HepG2 (cell line): ENCODE measurements at regions not wholly inside any gene's neighbourhood (a gene's known extent, or its start where the extent isn't known, plus 50 kb on each side); places are given as distances from the start of the nearest gene placed in this dataset.

Experiments used
- ATAC-seq: fragments of 200-7000 bp; cut with Tn5 transposase; 3 replicates; pipeline ENCODE4 v1.9.1; 2020; ENCODE audit warnings: mild to moderate bottlenecking, moderate library complexity
- BruUV-seq: library from RNA; stranded (reverse); fragments of 400-500 nt; replicated peaks from 2 replicates; lab custom pipeline; 2021; lab: Mats Ljungman, UMichigan
- CTCF ChIA-PET: fragments of 300-600 bp; formaldehyde crosslinking; extraction: SDS; loops from one replicate; lab custom pipeline; 2021; ENCODE audit warnings: low total read pairs, inconsistent platforms, low intra/inter-chr PET ratio; lab: Yijun Ruan, JAX
- POLR2A ChIA-PET: fragments of 350-600 bp; sonication (Branson Sonifier 250); formaldehyde crosslinking; loops from one replicate; lab custom pipeline; 2020; ENCODE audit warnings: antibody characterized with exemption, inconsistent platforms; lab: Yijun Ruan, JAX
- DNase-seq: peaks from one replicate; pipeline ENCODE4 v3.0.0-alpha.2; 2015; ENCODE audit warnings: low spot score
- FAIRE-seq: peaks from 3 replicates; lab custom pipeline; 2011; peaks lifted over from hg19 to GRCh38; lab: Jason Lieb, UNC
- H2AFZ ChIP-seq: one replicate; pipeline ENCODE4 v1.6.1; 2011; ENCODE audit warnings: low read length, inconsistent platforms
- H3K27ac ChIP-seq: fragments of 300-600 bp; 3 replicates; pipeline ENCODE4 v1.8.0; 2011; ENCODE audit warnings: mixed run types, mild to moderate bottlenecking, mixed read lengths, low read length, inconsistent platforms; ENCODE audit not compliant: insufficient read depth; ENCODE audit errors: extremely low read length
- H3K27me3 ChIP-seq, 2 experiments: fragments of 200-600 bp in 1 of 2; 2 replicates in 1 of 2; 3 replicates in 1 of 2; pipeline versions ENCODE4 v1.6.0 to v1.8.0; 2011; ENCODE audit warnings: low read length in 2 of 2, mild to moderate bottlenecking in 2 of 2, moderate library complexity in 2 of 2, inconsistent platforms in 1 of 2; ENCODE audit not compliant: insufficient read depth in 2 of 2, control insufficient read depth in 1 of 2
- H3K36me3 ChIP-seq, 2 experiments: fragments of 200-600 bp in 1 of 2; replicated peaks in 1 of 2; 2 replicates in 1 of 2; 3 replicates in 1 of 2; pipeline versions ENCODE4 v1.5.1 to v1.8.0; 2011; ENCODE audit warnings: low read length in 2 of 2, inconsistent platforms in 1 of 2; ENCODE audit not compliant: insufficient read depth in 2 of 2, control insufficient read depth in 1 of 2
- H3K4me1 ChIP-seq: 2 replicates; pipeline ENCODE4 v1.5.1; 2012; ENCODE audit warnings: low read length, inconsistent platforms; ENCODE audit not compliant: insufficient read depth
- H3K4me2 ChIP-seq: 2 replicates; pipeline ENCODE4 v1.6.0; 2011; ENCODE audit warnings: low read depth, low read length, inconsistent platforms
- H3K4me3 ChIP-seq, 3 experiments: fragments of 200-600 bp in 1 of 3; sonication (generic), shearing (Covaris generic) in 1 of 3; replicated peaks in 1 of 3; 2 replicates each; pipeline ENCODE4 v1.5.1; 2011 to 2016; ENCODE audit warnings: low read length in 3 of 3, inconsistent platforms in 2 of 3, low read depth in 2 of 3, mild to moderate bottlenecking in 2 of 3, control low read depth in 1 of 3, mixed read lengths in 1 of 3; ENCODE audit not compliant: insufficient read depth in 1 of 3
- H3K79me2 ChIP-seq: one replicate; pipeline ENCODE4 v1.6.1; 2011; ENCODE audit warnings: low read length, inconsistent platforms; ENCODE audit not compliant: insufficient read depth
- H3K9ac ChIP-seq: 2 replicates; pipeline ENCODE4 v1.6.0; 2011; ENCODE audit warnings: mild to moderate bottlenecking, low read depth, low read length, inconsistent platforms; ENCODE audit not compliant: insufficient read depth
- H3K9me3 ChIP-seq: 2 replicates; pipeline ENCODE4 v1.5.1; 2012; ENCODE audit warnings: mild to moderate bottlenecking, low read length
- H4K20me1 ChIP-seq: 2 replicates; pipeline ENCODE4 v1.6.0; 2011; ENCODE audit warnings: inconsistent platforms, mild to moderate bottlenecking, low read length, moderate library complexity; ENCODE audit not compliant: insufficient read depth
- ATRX ChIP-seq: sonication (generic); formaldehyde crosslinking; IDR thresholded peaks from 2 replicates; pipeline ENCODE4 v1.4.0; 2020; ENCODE audit warnings: missing genetic modification reagents, borderline replicate concordance
- FOXA1 ChIP-seq, 2 experiments: fragments of 450-650 bp in 1 of 2; sonication (generic) in 1 of 2; formaldehyde crosslinking in 1 of 2; IDR thresholded peaks; 2 replicates each; pipeline versions ENCODE4 v1.4.0 to v1.6.1; 2016 to 2020; ENCODE audit warnings: missing genetic modification reagents in 1 of 2
- KDM1A ChIP-seq: IDR thresholded peaks from 2 replicates; pipeline ENCODE4 v1.6.1; 2016; ENCODE audit warnings: missing compliant biosample characterization
- RERE ChIP-seq: IDR thresholded peaks from 2 replicates; pipeline ENCODE4 v1.6.1; 2016; ENCODE audit warnings: low read depth, missing genetic modification reagents, missing compliant biosample characterization
- SRY ChIP-seq: sonication (generic); formaldehyde crosslinking; IDR thresholded peaks from 2 replicates; pipeline ENCODE4 v1.8.0; 2022; ENCODE audit warnings: mild to moderate bottlenecking, missing genetic modification reagents
- TCF12 ChIP-seq, 2 experiments: fragments of 450-650 bp in 1 of 2; sonication (generic) in 1 of 2; formaldehyde crosslinking in 1 of 2; IDR thresholded peaks; 2 replicates each; pipeline versions ENCODE4 v1.6.1 to v1.8.0; 2017 to 2022; ENCODE audit warnings: antibody characterized with exemption in 1 of 2, mild to moderate bottlenecking in 1 of 2, missing genetic modification reagents in 1 of 2, moderate library complexity in 1 of 2
- TFAP4 ChIP-seq: sonication (generic); IDR thresholded peaks from 2 replicates; pipeline ENCODE4 v1.6.1; 2016; ENCODE audit warnings: low read depth, borderline replicate concordance
- ZBTB2 ChIP-seq: sonication (generic); formaldehyde crosslinking; IDR thresholded peaks from 2 replicates; pipeline ENCODE4 v1.8.0; 2022; ENCODE audit warnings: low read depth, missing genetic modification reagents
- ZBTB25 ChIP-seq: IDR thresholded peaks from 2 replicates; pipeline ENCODE4 v1.6.1; 2018; ENCODE audit warnings: missing genetic modification reagents
- ZFX ChIP-seq: sonication (generic); formaldehyde crosslinking; IDR thresholded peaks from 2 replicates; pipeline ENCODE4 v1.4.0; 2020; ENCODE audit warnings: mild to moderate bottlenecking, low read depth, missing genetic modification reagents, moderate library complexity
- ZNF543 ChIP-seq: sonication (generic); formaldehyde crosslinking; IDR thresholded peaks from 2 replicates; pipeline ENCODE4 v1.4.0; 2020; ENCODE audit warnings: mild to moderate bottlenecking, missing genetic modification reagents
- ZNF546 ChIP-seq: sonication (generic); formaldehyde crosslinking; conservative IDR thresholded peaks from 2 replicates; pipeline ENCODE4 v1.8.1; 2023; ENCODE audit warnings: mild to moderate bottlenecking, missing genetic modification reagents
- ZNF674 ChIP-seq: sonication (generic); formaldehyde crosslinking; IDR thresholded peaks from 2 replicates; pipeline ENCODE4 v1.5.0; 2020; ENCODE audit warnings: low read depth, mild to moderate bottlenecking, missing genetic modification reagents
- ZNF800 ChIP-seq: sonication (generic); formaldehyde crosslinking; IDR thresholded peaks from 2 replicates; pipeline ENCODE4 v1.4.0; 2020; ENCODE audit warnings: missing genetic modification reagents
- ZNF879 ChIP-seq: sonication (generic); formaldehyde crosslinking; IDR thresholded peaks from 2 replicates; pipeline ENCODE4 v1.8.1; 2023; ENCODE audit warnings: missing genetic modification reagents
- in situ Hi-C: cut with HindIII; loops from 2 replicates; pipeline ENCODE4 v1.10.0; 2017; ENCODE audit warnings: low pct_unique_long_range_greater_than_20kb; ENCODE audit not compliant: extremely low pct_ligation_motif_present
- intact Hi-C: fragments of 100-400 bp; cut with micrococcal nuclease; formaldehyde crosslinking; loops from one replicate; pipeline ENCODE4 v1.10.0; 2022; ENCODE audit not compliant: unreplicated experiment

- Histone ChIP-seq H3K9ac (no peak overlapping the region), H3K36me3 (no peaks in the 10 kb centered on the region), H3K4me3 (no peak overlapping the region), H4K20me1 (no peaks in the 10 kb centered on the region), H3K27me3 (peaks cover 0 to 8% of the 10 kb centered on the region in 2 experiments; a peak in 2 of 5 replicates), H3K9me3 (peaks cover 9% of the 10 kb centered on the region), H3K4me2 (no peak overlapping the region), H2AFZ (no peak overlapping the region), H3K4me1 (no peaks in the 10 kb centered on the region; the same call in 1 of the 2 replicates), H3K27ac (no peak overlapping the region), H3K79me2 (no peaks in the 10 kb centered on the region)
- CTCF ChIA-PET, result no interaction called here
- POLR2A ChIA-PET, result no interaction called here
- DNase-seq, result no peak
- no peak for FAIRE-seq
- intact Hi-C loops (no loop called here), in situ Hi-C loops (no loop called here)
- BruUV-seq, result no TSS peak
- no peak for ATAC-seq
- no peak for TF ChIP-seq ATRX
- no peak for TF ChIP-seq ZBTB2 (CRISPR knock-in tag)
- no peak for TF ChIP-seq TFAP4
- TF ChIP-seq ZNF674 (CRISPR knock-in tag), result no peak
- no peak for TF ChIP-seq FOXA1 (IDR thresholded peaks at IDR 0.05)
- no peak for TF ChIP-seq FOXA1 (CRISPR knock-in tag; IDR thresholded peaks at IDR 0.05)
- no peak for TF ChIP-seq TCF12 (IDR thresholded peaks at IDR 0.05)
- TF ChIP-seq TCF12 (CRISPR knock-in tag; IDR thresholded peaks at IDR 0.05), result no peak
- TF ChIP-seq ZBTB25 (CRISPR knock-in tag), result no peak
- no peak for TF ChIP-seq RERE (CRISPR knock-in tag)
- no peak for TF ChIP-seq ZFX (CRISPR knock-in tag)
- TF ChIP-seq SRY (CRISPR knock-in tag), result no peak
- no peak for TF ChIP-seq ZNF546 (CRISPR knock-in tag)
- no peak for TF ChIP-seq KDM1A (CRISPR knock-in tag)
- no peak for TF ChIP-seq ZNF543 (CRISPR knock-in tag)
- TF ChIP-seq ZNF800 (CRISPR knock-in tag), result no peak
- no peak for TF ChIP-seq ZNF879
These were observed 122.4 kb upstream of the OR9Q1 start for GRCh38 chr11:57901278-57901677.
